ENCODE measurements at regions not wholly inside any gene's neighbourhood (a gene's known extent, or its start where the extent isn't known, plus 50 kb on each side); places are given as distances from the start of the nearest gene placed in this dataset.

DNA sequence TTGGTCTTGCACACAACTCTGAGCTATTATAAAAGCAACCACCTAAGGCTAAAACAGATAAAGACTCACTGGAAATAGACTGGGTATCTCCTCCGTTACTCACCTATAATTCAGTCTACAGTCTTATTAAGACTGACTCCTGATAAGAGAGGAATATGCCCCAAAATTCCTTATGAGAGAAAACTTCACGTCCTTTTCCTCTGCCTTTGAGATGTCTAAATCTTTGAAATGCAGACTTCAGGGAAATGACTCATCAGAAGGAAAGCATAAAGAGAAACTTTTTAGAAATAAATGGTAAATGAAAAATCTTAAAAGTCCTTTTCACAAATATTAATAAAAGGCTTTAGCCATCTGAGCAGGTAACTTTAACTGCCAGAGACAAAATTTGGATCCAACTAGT, 187.5 kb upstream of the RTL1 start:
- TF ChIP-seq EZH2phosphoT487 (IDR thresholded peaks at IDR 0.05; ENCODE audit: insufficient read depth, low read depth) (no peak), EZH2 (IDR thresholded peaks at IDR 0.05; ENCODE audit: insufficient read depth, poor library complexity, severe bottlenecking) (no peak)
